PC-9 (cell line): ENCODE measurements at regions not wholly inside any gene's neighbourhood (a gene's known extent, or its start where the extent isn't known, plus 50 kb on each side); places are given as distances from the start of the nearest gene placed in this dataset.

Experiments used
- BruUV-seq: library from RNA; stranded (reverse); fragments of 400-500 nt; replicated peaks from 2 replicates; lab custom pipeline; 2021; lab: Mats Ljungman, UMichigan
- CTCF ChIA-PET: fragments of 300-600 bp; sonication (Branson Sonifier 250); formaldehyde crosslinking; loops from one replicate; lab custom pipeline; 2022; ENCODE audit warnings: antibody characterized with exemption; lab: Charles Lee
- POLR2A ChIA-PET: fragments of 300-600 bp; sonication (Branson Sonifier 250); formaldehyde crosslinking; loops from one replicate; lab custom pipeline; 2022; ENCODE audit warnings: antibody characterized with exemption; ENCODE audit not compliant: unreplicated experiment; lab: Charles Lee
- DNase-seq, 2 experiments: peaks; one replicate each; pipeline versions ENCODE4 v3.0.0 to v3.0.0-alpha.2; 2015 to 2022; ENCODE audit warnings: mixed read lengths in 1 of 2
- H2AFZ ChIP-seq: fragments of 200-600 bp; sonication (generic); 2 replicates; pipeline ENCODE4 v1.8.1; 2017; ENCODE audit warnings: antibody characterized with exemption
- H3F3A ChIP-seq: fragments of 200-600 bp; sonication (generic); 2 replicates; pipeline ENCODE4 v1.8.1; 2017; ENCODE audit warnings: antibody characterized with exemption, mild to moderate bottlenecking, low read depth; ENCODE audit not compliant: insufficient read depth
- H3K27ac ChIP-seq: fragments of 200-600 bp; sonication (generic); 2 replicates; pipeline ENCODE4 v1.6.1; 2016; ENCODE audit warnings: mixed run types
- H3K27me3 ChIP-seq: fragments of 200-600 bp; sonication (generic); 2 replicates; pipeline ENCODE4 v1.6.1; 2016; ENCODE audit warnings: low read depth, mixed run types; ENCODE audit not compliant: insufficient read depth
- H3K36me3 ChIP-seq: fragments of 200-600 bp; sonication (generic); 2 replicates; pipeline ENCODE4 v1.6.1; 2016; ENCODE audit warnings: low read depth, mixed run types
- H3K4me1 ChIP-seq: fragments of 200-600 bp; sonication (generic); replicated peaks from 2 replicates; pipeline ENCODE4 v1.6.1; 2016; ENCODE audit warnings: mixed run types; ENCODE audit not compliant: insufficient read depth
- H3K4me2 ChIP-seq: fragments of 200-600 bp; sonication (generic); 2 replicates; pipeline ENCODE4 v1.6.1; 2017; ENCODE audit warnings: mixed run types
- H3K4me3 ChIP-seq: fragments of 200-600 bp; sonication (generic); 2 replicates; pipeline ENCODE4 v1.6.1; 2016; ENCODE audit warnings: mixed run types
- H3K79me2 ChIP-seq: fragments of 200-600 bp; sonication (generic); 2 replicates; pipeline ENCODE4 v1.6.1; 2017; ENCODE audit warnings: low read depth, mixed run types
- H3K9me2 ChIP-seq: fragments of 200-600 bp; sonication (generic); 2 replicates; pipeline ENCODE4 v1.8.1; 2017; ENCODE audit warnings: mild to moderate bottlenecking; ENCODE audit not compliant: insufficient read depth
- H3K9me3 ChIP-seq: fragments of 200-600 bp; sonication (generic); 2 replicates; pipeline ENCODE4 v1.8.1; 2016; ENCODE audit warnings: low read depth; ENCODE audit not compliant: insufficient read depth
- H4K20me1 ChIP-seq: fragments of 200-600 bp; sonication (generic); 2 replicates; pipeline ENCODE4 v1.8.1; 2017; ENCODE audit not compliant: insufficient read depth
- CTCF ChIP-seq: fragments of 200-600 bp; sonication (generic); conservative IDR thresholded peaks from 2 replicates; pipeline ENCODE4 v1.6.1; 2017; ENCODE audit warnings: mixed run types, antibody characterized with exemption, mild to moderate bottlenecking, moderate library complexity
- EZH2 ChIP-seq: fragments of 200-600 bp; sonication (generic); IDR thresholded peaks from 2 replicates; pipeline ENCODE4 v1.8.0; 2017; ENCODE audit warnings: antibody characterized with exemption, low read depth
- intact Hi-C: fragments of 100-400 bp; cut with micrococcal nuclease; formaldehyde crosslinking; loops from one replicate; pipeline ENCODE4 v1.10.0; 2022; ENCODE audit not compliant: unreplicated experiment

- Histone ChIP-seq H3K4me1 (no peaks in the 10 kb centered on the region), H3K4me3 (no peak overlapping the region), H2AFZ (no peak overlapping the region), H4K20me1 (no peaks in the 10 kb centered on the region), H3K36me3 (no peaks in the 10 kb centered on the region), H3K79me2 (no peaks in the 10 kb centered on the region), H3K9me3 (no peaks in the 10 kb centered on the region), H3K9me2 (no peaks in the 10 kb centered on the region), H3F3A (no peaks in the 10 kb centered on the region), H3K27me3 (peaks cover 25% of the 10 kb centered on the region), H3K27ac (no peak overlapping the region), H3K4me2 (no peak overlapping the region)
- ChIA-PET CTCF (no interaction called here), POLR2A (no interaction called here)
- BruUV-seq = no TSS peak
- no peak for TF ChIP-seq EZH2
- no peak for TF ChIP-seq CTCF
- DNase-seq = no peak
- intact Hi-C loops = no loop called here
These were observed 181.4 kb upstream of the MXRA5 start for GRCh38 chrX:3527811-3528210.

GRCh38 chrX:3527166-3527565 lies 180.7 kb upstream of the MXRA5 start:
- TF ChIP-seq EZH2 = no peak
- TF ChIP-seq CTCF = no peak
- Histone ChIP-seq H3K27ac (no peak overlapping the region), H4K20me1 (no peaks in the 10 kb centered on the region), H3K9me2 (no peaks in the 10 kb centered on the region), H3K27me3 (peaks cover 19% of the 10 kb centered on the region; the same call in 1 of the 2 replicates), H3K9me3 (no peaks in the 10 kb centered on the region), H3K4me2 (no peak overlapping the region), H3K79me2 (no peaks in the 10 kb centered on the region), H3K4me3 (no peak overlapping the region), H3K4me1 (no peaks in the 10 kb centered on the region), H2AFZ (no peak overlapping the region), H3F3A (no peaks in the 10 kb centered on the region), H3K36me3 (no peaks in the 10 kb centered on the region)
- ChIA-PET POLR2A (no interaction called here), CTCF (no interaction called here)
- intact Hi-C loops = no loop called here
- BruUV-seq = no TSS peak
- no peak for DNase-seq

GRCh38 chrX:3526731-3527130 lies 180.3 kb upstream of the MXRA5 start:
- no peaks in the 10 kb centered on the region for H3K36me3 ChIP-seq
- BruUV-seq = no TSS peak

More at GRCh38 chrX:3526731-3527130, 180.3 kb upstream of the MXRA5 start:
- Histone ChIP-seq H3K9me2 (no peaks in the 10 kb centered on the region), H3K9me3 (no peaks in the 10 kb centered on the region), H3K4me3 (no peak overlapping the region), H4K20me1 (no peaks in the 10 kb centered on the region), H3K4me2 (no peak overlapping the region), H3K79me2 (no peaks in the 10 kb centered on the region), H2AFZ (no peak overlapping the region), H3K27ac (no peak overlapping the region), H3F3A (no peaks in the 10 kb centered on the region), H3K27me3 (peaks cover 15% of the 10 kb centered on the region; the same call in 1 of the 2 replicates), H3K4me1 (no peaks in the 10 kb centered on the region)
- ChIA-PET POLR2A (no interaction called here), CTCF (no interaction called here)
- intact Hi-C loops = no loop called here
- DNase-seq = no peak
- TF ChIP-seq EZH2 (no peak), CTCF (no peak)
